ENCODE measurements at regions not wholly inside any gene's neighbourhood (a gene's known extent, or its start where the extent isn't known, plus 50 kb on each side); places are given as distances from the start of the nearest gene placed in this dataset.

GRCh38 chr20:17795501-17796071 lies 95.8 kb downstream of the BANF2 start:
- WGBS, 2 donors: 68 to 72% methylated on average over 5 of the region's 5 CpGs
- H3K4me3 ChIP-seq: no peak overlapping the region
- no peaks in the 10 kb centered on the region for H3K27me3 ChIP-seq
- peaks cover 0 to 23% (median 0%) of the 10 kb centered on the region in 3 donors for H3K4me1 ChIP-seq
- peak overlapping the region in 2 of 4 donors; percentile 66 to 67 for H3K27ac ChIP-seq
- no peak for DNase-seq
- H3K9me3 ChIP-seq: no peaks in the 10 kb centered on the region
- no peaks in the 10 kb centered on the region for H3K36me3 ChIP-seq
- TF ChIP-seq CTCF (IDR thresholded peaks at IDR 0.05) (no peak), POLR2A (IDR thresholded peaks at IDR 0.05) (no peak)
- intact Hi-C loops (cut with DNase I): no loop called here

GRCh38 chr20:17795003-17795402 lies 95.2 kb downstream of the BANF2 start:
- Histone ChIP-seq H3K27me3 (no peaks in the 10 kb centered on the region), H3K4me1 (peaks cover 0 to 23% (median 0%) of the 10 kb centered on the region in 3 donors), H3K9me3 (no peaks in the 10 kb centered on the region), H3K27ac (peak overlapping the region in 2 of 4 donors; percentile 66 to 67), H3K36me3 (no peaks in the 10 kb centered on the region), H3K4me3 (no peak overlapping the region)
- TF ChIP-seq CTCF (IDR thresholded peaks at IDR 0.05) (no peak), POLR2A (IDR thresholded peaks at IDR 0.05) (no peak)
- intact Hi-C loops (cut with DNase I): no loop called here
- DNase-seq: no peak

- intact Hi-C loops (cut with DNase I): no loop called here
- H3K4me3 ChIP-seq: no peak overlapping the region
- 31% methylated on average over 3 of the region's 3 CpGs; no CpG with 5 or more reads in 1 of the 2 donors for WGBS, 2 donors
- no peak for TF ChIP-seq POLR2A (IDR thresholded peaks at IDR 0.05)
- DNase-seq: no peak
- no peaks in the 10 kb centered on the region for H3K36me3 ChIP-seq
- H3K27me3 ChIP-seq: no peaks in the 10 kb centered on the region
- H3K9me3 ChIP-seq: no peaks in the 10 kb centered on the region
- no peak overlapping the region for H3K27ac ChIP-seq
- peaks cover 0 to 23% (median 0%) of the 10 kb centered on the region in 3 donors for H3K4me1 ChIP-seq
These were observed 94.6 kb downstream of the BANF2 start for GRCh38 chr20:17794400-17794799.

GRCh38 chr20:17793986-17794385 lies 94.2 kb downstream of the BANF2 start:
- Histone ChIP-seq H3K27ac (no peak overlapping the region), H3K36me3 (no peaks in the 10 kb centered on the region), H3K4me3 (no peak overlapping the region), H3K9me3 (no peaks in the 10 kb centered on the region), H3K4me1 (peaks cover 0 to 23% (median 0%) of the 10 kb centered on the region in 3 donors), H3K27me3 (no peaks in the 10 kb centered on the region)
- intact Hi-C loops (cut with DNase I): no loop called here
- 75 to 88% methylated on average over 1 to 2 of the region's 2 CpGs for WGBS, 2 donors
- TF ChIP-seq CTCF (IDR thresholded peaks at IDR 0.05): no peak
- no peak for TF ChIP-seq POLR2A (IDR thresholded peaks at IDR 0.05)
- DNase-seq: no peak

GRCh38 chr20:17790296-17790695 lies 90.5 kb downstream of the BANF2 start:
- peaks cover 0 to 17% (median 0%) of the 10 kb centered on the region in 3 donors for H3K4me1 ChIP-seq
- no peaks in the 10 kb centered on the region for H3K9me3 ChIP-seq
- no peaks in the 10 kb centered on the region for H3K27me3 ChIP-seq
- no peaks in the 10 kb centered on the region for H3K36me3 ChIP-seq
- 63 to 80% methylated on average over 2 to 4 of the region's 4 CpGs for WGBS, 2 donors
- H3K4me3 ChIP-seq: no peak overlapping the region
- H3K27ac ChIP-seq: no peak overlapping the region
- DNase-seq: no peak
- intact Hi-C loops (cut with DNase I): no loop called here
- TF ChIP-seq CTCF (IDR thresholded peaks at IDR 0.05): no peak
- no peak for TF ChIP-seq POLR2A (IDR thresholded peaks at IDR 0.05)

- TF ChIP-seq POLR2A (IDR thresholded peaks at IDR 0.05) (no peak), CTCF (IDR thresholded peaks at IDR 0.05) (no peak)
- 83 to 100% methylated on average over 1 of the region's 1 CpG for WGBS, 2 donors
- H3K36me3 ChIP-seq: no peaks in the 10 kb centered on the region
- no peaks in the 10 kb centered on the region for H3K27me3 ChIP-seq
- no peaks in the 10 kb centered on the region for H3K9me3 ChIP-seq
- DNase-seq: no peak
- intact Hi-C loops (cut with DNase I): no loop called here
- peaks cover 0 to 5% (median 0%) of the 10 kb centered on the region in 3 donors for H3K4me1 ChIP-seq
- no peak overlapping the region for H3K27ac ChIP-seq
- no peak overlapping the region for H3K4me3 ChIP-seq
These were observed 88.0 kb downstream of the BANF2 start for GRCh38 chr20:17787816-17788215.
